Suppressor macrophage treated with lipopolysaccharide for 4 hours (primary cell): ENCODE measurements at regions not wholly inside any gene's neighbourhood (a gene's known extent, or its start where the extent isn't known, plus 50 kb on each side); places are given as distances from the start of the nearest gene placed in this dataset.
"Not testable (repeated sequence)": the region's sequence is repeated elsewhere in the genome, so short reads cannot be mapped to it uniquely, and the experiment has no call there.

ENCODE experiments used
- DNase-seq: peaks from one replicate; pipeline ENCODE4 v3.0.0-alpha.2; 2020

DNA sequence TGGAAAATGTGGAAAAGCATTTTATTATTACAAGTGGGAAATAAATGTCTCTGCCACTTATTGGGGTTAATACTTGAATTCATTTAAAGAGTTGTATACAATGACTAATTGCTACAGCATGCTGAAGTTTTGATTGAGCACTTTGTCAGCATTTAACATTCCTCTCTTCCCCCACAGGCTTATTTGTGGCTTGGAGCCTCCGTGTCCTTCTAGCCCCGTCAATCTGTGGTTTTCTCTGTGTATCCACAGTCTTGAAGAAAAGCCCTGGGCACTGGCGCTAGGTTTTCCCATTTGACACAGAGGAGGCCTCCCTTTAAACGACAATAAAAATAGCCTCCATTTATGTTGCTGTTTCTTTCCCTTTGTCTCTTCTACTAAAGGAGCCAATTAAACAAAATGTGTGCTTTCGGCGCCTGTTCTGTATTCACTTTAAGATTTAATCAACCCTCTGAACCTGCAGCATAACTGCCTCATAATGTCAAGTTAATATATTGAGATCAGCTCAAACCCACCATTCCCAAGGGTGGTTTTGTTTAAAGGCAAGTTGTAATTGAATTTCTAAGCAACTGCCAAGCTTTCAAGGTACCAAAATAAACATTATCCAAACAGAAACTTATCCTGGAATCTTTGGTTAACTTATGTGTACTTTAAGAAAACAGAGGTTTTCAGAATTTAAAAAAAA, 92.9 kb upstream of the ADRA1D start:
- no peak for DNase-seq

DNA sequence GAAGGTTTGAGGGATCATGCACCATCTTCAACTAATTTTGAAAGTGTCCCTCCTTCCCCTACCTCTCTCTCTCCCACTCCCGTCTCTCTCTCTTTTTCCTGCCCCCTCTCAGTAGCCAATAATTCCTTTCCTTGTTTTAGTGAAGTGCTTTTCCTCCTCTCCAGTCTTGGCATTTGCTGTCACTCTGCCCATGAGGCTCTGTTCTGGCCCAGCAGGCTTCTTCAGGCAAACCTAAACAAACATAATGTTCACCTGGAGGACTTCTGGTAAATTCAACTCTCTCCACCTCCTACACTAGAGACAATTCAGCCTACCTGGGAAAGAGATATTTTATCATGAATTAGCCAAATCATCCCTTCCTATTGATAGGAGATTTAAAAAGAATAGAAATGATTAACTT, 86.6 kb upstream of the ADRA1D start:
- no peak for DNase-seq

DNA sequence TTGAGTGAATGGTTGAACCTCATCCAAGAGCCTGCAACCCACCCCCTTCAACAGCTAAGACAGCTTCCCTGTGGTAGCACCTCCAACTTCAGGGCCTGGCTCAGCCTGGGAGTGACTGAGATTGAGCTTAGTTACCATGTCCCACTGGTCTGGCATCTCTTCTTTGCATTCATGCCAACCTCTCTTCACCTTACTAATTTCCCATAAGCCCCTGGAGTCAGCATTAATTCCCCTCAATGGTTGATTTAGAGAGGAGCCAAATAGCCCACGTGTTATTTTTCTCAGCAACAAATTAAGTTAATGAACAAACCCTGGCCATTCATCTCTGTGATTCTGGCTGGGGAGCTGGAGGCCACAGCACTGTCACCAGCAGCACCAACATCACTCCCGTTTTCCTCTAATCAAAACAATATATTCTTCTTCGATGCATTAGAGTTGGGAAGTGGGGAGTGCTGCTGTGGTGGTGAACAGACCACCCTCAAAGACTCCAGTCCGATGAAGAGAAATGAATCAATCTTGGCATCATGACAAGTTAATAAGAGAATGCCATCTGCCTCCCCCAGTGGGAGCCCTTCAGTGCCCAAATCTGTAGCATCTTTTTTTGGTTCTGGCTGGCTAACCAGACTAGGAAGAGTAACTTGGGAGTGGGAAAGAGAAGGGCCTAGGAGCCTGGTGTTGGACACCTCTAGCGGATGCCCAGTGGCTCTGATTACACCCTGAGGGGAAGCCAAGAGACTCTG, 83.2 kb upstream of the ADRA1D start:
- no peak for DNase-seq

DNA sequence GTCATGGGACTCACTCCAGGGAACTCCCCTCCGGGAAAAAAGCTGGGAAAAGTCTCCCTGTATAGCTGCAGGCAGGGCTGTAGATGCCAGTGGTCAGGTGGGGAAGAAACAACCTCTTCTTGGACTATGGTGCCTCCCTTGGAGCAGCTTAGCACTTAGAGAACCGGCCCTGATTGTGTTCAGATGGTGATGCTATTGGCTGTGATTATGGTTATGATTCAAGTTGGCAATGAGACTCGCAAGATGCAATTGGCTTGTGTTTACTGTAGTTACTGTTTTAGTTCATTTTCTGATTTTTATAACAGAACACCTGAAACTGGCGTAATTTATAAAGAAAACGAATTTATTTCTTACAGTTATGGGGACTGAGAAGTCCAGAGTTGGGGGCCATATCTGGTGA, 80.9 kb upstream of the ADRA1D start:
- no peak for DNase-seq

DNA sequence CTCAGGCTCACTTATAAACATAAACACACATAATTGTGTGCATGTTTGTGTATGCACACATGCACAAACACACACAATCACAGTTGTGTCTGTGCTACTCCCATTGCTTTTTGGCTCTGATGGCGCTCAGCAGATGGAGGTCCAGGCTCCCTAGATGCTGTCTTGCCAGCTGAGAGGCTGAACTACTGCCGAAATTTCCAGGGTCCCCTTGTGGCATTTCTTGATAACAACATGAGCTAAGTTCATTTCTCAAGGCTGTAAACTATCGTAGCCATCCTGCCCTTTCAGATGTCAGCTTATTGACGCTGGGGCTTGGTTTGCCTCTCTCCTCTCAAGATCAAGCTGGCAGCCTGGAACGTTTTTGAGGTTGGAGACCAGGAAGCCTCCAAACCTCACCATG, 80.1 kb upstream of the ADRA1D start:
- no peak for DNase-seq

DNA sequence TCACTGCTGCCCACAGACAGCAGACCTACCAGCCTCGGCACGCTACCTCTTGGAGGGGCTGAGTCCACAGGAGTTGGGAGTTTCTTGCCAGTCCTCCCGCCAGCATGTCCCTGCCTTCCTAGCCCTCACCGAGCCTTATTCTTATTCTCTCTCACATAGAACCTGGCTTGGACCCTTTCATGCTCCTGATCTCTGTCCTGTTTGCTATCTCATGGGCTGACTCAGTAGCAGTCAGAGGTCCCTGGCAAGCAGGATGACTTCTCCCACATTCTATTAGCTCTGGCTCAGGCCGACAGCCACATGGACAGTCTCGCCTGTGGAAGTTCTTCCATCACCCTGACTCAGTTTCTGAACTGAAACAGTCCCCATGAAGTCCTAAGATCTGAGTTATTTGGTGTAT, 79.5 kb upstream of the ADRA1D start:
- DNase-seq, result no peak

DNA sequence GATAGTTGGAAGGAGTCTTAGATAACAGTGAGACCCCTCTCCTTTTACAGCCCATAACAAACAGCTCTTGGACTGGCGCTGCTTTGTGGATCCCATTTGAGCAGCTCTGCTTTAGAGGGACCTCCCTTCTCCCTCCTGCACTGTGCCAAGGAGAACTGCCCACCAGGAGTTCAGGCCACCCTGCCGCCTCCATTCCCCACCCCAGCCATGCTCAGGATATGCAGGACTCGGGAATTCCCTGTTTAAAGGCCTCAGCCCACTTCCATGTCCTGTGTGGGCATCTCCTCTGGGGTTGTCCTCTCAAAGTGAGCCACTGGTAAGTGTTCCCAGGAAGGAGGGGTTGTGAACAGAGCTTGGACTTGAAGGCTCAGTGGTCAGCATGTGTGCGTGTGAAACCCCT, 78.9 kb upstream of the ADRA1D start:
- no peak for DNase-seq

DNA sequence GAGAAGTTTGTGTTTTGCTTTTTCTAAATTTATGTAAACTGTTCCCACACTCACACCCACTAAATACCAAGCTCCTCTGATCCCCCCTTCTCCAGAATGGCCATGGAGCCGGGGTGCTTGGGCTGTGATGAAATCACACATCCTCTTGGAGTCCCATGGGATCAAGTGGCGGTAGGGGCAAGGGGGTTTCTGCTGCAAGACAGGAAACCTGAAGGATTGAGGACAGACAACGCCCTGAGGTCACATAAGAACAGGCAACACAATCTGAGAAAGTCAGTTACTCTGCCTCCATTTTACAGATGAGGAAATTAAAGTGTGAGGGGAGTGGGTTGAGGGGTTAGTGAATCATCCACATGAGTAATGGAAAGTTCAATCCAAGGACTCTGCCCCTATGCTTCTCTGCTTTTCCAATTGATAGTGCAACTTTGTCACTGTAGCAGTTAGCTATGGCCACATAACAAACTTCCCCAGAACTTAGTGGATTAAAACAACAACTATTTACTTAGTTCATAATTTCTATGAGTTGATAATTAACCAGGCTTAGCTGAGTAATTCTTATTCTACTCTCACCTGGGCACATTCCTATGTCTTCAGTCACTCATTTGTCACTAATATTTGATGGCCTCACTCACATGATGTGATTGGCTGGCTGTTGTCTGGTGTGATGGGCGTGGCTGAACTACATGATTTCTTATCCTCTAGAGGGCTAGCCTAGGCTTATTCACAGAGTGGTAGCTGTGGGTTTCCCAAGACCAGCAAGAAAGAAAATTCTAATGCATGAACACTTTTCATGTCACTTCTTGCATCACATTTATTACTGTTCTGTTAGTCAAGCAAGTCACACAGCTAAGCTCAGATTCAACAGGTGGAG, 77.3 kb upstream of the ADRA1D start:
- DNase-seq, result peak; percentile 38

DNA sequence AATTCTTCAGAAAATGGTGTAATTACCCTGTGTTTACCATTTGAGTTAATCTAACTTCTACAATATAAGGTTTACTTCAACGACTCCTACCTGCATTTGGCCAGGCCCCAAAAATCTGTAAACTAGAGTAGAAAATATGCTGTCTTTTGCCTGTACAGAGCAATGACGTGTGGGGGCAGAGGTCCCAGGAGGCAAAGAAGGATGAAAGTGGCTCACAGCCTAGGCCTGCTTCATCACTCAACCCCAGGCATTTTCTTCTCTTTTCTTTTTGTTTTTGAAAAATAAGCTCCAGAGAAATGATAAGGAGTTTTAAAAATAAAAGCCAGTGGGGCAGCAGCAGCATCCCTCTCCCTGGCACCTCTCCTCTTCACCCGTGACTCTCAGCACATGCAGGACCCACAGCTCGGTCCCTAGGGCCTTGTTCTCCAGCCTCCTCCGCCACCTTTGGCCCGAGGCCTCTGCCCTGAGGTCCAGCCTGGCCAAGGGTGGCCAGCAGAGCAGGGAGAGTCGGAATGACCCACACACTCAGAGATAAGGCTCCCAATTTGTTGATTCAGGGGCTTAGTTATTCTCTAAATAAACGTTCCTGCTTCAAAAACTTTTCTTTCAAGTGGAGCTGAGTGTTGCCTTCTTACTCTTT, 76.6 kb upstream of the ADRA1D start:
- DNase-seq, result no peak

DNA sequence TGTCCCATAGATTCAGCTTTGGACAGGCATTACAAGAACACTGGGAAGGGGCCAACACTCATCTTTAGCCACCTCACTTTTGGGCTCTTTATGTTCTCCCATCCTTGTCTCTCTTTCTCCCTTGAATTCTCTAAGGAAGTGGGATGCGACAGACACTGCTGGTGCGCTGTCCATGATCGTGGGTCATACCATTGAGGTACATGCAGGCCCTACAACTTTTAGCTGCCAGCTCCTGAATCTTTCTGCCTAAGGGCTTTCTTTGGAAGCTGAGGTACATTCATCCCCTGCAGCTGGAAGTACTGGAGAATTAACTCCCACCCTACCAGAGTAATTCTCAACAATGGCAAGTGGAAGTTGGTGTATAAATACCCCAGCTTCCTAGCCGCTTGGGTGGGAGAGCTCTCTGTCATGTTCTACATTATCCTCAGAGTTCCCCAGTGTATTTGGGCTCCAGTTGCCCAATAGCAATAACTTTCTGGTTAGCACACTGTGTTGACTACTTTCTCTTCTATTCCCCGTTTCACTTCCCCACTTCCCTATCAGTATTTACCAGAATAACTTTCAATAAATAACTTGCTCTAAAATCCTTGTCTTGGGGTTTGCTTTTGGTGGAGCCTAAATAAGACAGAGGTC, 75.6 kb upstream of the ADRA1D start:
- DNase-seq, result peak; percentile 78

DNA sequence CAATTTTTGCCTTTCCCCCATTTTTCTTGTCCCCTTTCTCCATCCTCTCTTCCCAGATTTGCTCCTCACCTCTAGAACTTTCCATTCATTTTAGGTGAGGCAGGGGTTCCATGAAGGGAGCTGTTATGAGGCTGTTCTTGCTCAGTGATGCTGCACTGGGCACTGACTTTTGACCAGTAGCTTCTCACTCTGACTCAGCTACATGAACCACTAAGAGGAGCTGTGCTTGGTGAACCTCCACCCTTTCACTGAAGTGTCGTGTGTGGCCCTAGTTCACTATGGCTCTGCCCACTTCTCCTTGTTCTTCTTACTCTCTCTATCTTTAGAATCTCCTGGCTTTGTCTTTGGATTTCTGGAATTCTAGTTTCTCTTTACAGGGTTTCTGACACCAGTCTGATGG, 73.4 kb upstream of the ADRA1D start:
- DNase-seq, result peak; percentile 26

DNA sequence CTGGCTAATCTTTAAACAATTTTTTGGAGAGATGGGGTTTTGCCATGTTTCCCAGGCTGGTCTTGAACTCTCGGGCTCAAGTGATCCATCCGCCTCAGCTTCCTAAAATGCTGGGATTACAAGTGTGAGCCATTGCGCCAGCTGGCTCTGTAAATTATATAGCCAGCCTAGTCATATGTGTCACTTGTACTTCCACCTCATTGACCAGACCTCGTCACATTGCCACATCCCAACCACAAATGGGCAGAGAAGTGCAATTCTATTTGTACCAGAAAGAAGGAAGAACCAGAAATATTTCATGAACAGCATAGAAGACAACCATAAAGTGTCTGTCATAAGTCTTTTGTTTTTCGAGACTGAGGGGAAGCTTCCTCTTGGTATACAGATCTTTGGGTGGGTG, 71.2 kb upstream of the ADRA1D start:
- peak; percentile 94 for DNase-seq

DNA sequence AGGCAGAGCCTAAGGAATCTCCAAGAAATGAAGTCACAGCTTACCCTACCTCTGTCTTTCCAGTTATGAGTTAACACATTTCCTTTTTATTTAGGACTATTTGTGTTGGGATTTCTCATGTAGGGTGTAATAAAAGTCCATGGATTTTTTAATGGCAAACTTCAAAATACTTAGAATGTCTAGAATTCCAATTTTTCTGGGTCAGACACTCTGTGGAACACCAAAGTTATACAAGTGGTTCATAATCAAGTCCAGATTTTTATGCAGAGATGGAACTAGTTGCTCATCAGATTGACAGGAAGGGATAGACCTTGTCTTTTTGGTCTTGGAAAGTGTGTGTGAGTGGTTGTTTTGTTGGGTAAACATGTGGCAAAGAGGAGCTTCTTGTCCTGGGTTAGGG, 69.8 kb upstream of the ADRA1D start:
- DNase-seq, result no peak

DNA sequence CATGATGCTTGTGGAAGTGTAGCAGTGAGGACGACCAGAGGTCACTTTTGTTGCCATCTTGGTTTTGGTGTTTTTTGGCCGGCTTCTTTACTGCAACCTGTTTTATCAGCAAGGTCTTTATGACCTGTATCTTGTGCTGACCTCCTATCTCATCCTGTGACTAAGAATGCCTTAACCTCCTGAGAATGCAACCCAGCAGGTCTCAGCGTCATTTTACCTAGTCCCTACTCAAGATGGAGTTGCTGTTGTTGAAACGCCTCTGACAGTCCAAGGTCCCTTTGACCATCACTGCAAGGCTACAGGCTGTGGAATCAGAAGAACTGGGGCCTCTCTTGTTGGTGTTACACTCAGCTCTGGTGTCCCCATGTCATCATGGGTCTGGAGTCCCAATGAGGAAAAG, 61.5 kb upstream of the ADRA1D start:
- DNase-seq, result not testable (repeated sequence)

DNA sequence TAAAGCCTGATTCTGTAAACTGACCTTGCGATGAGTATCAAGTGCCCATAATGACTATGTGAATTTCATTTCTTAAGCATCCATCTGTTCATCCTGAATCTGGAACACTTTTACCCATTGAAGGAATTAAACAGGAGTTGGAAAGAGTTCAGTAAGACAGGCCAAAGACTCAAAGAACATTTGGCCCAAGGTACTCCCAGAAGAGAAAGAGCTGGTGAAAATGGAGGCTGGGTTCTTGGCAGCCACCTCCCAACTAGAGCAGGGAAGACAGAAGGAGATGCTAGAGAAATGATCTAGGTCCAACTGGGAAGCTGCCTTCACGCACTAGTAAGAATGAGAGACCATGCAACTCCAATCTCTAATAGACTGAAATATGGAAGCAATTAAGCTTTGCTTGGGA, 57.1 kb upstream of the ADRA1D start:
- DNase-seq, result no peak

DNA sequence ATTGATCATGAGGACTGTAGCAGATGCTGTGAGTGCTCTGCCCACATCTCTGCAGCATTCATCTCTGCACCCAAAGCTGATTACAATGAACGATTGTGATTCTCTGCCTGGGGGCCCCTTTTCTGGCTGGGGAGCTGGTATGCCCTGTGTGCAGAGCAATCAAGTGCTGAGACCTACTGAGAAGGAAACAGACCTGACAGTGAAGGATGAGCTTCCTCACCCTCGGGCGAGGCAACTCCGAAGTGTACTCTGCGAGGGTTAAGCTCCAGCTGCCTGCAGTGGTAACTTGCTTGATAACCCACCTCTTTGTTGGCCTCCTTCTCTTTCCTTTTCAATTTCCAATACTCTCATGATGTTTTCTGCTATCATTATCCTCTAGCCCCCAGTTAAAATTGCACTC, 56.0 kb upstream of the ADRA1D start:
- no peak for DNase-seq

DNA sequence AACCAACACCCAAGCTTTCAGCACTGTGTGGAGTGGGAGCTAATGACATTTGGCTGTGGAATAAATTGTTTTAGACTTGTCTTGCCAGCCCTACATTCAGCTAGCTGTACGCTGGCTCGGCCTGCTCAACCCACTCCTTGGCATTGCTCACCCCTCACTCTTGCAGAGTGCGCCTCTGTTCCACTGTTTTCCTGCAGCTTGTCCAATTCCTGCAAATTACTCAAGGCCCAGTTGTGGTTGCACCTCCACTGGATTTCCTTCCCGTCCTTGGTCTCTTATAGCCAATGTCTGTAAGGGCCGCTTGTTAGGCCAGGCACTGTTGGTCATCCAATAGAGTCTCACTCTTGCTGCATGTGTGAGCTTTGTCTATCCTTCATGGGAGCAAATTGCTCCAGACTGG, 55.5 kb upstream of the ADRA1D start:
- no peak for DNase-seq

DNA sequence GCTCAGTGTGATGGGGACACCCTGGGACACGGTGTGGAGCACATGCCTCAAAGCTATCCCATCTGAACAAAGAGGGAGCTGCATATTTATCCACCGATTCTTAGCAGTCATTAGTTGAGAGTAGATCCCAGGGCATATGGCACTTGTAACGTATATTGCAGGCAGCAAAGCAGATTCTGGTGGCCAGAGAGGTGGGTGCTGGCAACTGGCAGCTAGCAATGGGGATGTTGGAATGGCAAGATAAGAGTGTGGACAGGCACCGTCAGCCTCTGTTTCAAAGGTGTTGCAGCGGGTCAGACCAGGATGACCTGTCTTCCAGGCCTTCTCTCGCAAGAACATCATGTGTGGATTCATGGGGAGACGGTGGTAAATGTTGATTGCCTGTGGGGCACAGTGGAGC, 54.0 kb upstream of the ADRA1D start:
- DNase-seq, result no peak

DNA sequence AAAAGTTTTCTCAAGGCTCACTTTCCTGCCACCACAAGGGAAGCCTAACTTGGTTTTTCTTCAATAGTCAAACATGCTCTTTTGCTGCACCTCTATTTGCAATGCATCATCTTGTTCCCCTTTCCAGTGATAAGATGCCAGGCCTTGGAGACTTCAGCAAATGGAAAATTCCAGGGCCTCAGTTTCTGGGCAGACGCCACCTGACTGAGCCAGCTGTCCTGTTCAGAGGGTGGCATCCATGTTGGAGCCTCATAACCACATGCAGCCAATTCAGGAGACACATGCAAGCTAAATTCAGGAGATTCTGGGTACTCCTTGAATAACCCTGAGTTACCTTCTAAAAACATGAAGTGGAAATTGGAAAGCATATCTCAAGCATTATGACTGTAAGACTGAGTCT, 51.8 kb upstream of the ADRA1D start:
- no peak for DNase-seq

DNA sequence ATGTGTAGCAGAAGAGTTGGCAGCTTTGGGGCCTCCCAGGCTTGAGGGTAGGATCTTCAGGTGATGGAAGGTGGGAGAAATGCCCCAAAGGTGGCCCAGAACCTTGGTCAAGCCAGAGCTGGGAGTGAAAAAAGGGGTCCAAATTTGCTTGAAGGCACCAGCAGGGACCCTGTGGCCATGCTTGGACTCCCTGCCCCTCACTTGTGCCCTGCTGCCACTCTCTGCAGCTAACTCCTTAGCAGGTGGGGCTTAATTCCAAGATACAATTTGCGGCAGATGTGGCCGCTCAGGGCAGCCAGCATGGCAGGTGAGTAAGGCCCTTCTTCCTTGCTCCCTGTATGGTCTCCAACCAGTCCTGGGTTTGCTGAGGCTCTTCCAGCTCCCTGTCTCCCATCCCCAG, 51.3 kb upstream of the ADRA1D start:
- DNase-seq, result no peak

DNA sequence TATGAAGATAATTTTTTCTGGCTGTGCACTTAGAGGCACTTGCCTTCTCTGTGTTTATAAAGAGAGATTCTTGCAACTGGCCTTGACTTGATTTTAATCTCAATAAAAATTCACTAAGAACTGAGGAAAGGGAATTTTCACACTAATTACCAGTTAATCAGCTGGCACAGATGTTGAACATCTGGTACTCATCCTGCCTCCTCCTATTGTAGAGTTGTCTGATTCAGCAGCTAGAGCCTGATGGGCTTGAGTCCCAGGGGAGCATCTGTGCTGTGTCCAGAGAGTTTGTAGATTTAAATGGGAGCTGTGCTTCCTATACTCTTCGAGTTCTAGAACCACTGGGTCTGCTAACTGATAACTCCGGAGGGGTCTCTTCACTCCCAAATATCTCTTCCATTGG, 50.7 kb upstream of the ADRA1D start:
- DNase-seq, result no peak

DNA sequence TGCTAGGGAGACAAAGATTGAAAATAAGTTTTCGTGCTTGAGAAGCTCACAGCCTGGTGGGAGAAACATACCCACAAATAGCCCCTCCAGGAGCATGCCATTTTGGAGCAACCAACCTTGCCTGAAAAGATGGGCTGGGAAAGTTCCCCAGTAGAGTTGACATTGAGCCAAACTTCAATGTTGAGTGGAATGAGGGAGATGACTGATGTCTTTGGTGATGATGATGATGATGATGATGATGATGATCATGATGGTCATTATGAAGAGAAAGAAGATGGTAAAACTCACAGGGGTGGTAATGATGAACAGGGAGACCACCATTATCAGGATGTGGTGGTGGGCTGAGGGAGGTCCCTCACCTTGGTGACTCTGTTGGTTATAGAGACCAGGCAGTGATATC, 50.1 kb upstream of the ADRA1D start:
- DNase-seq, result no peak
